Epithelial cell of proximal tubule (primary cell): ENCODE measurements at regions not wholly inside any gene's neighbourhood (a gene's known extent, or its start where the extent isn't known, plus 50 kb on each side); places are given as distances from the start of the nearest gene placed in this dataset.

Experiments
- DNase-seq: peaks from one replicate; pipeline ENCODE4 v3.0.0-alpha.2; 2011; ENCODE audit warnings: low read depth
- H3K4me3 ChIP-seq: 2 replicates; pipeline ENCODE4 v1.5.1; 2011; ENCODE audit warnings: low read depth, mild to moderate bottlenecking, low read length
- TF ChIP-seq, protein P1 (sequence below): conservative IDR thresholded peaks from 2 replicates; pipeline ENCODE4 v1.5.1; 2012; ENCODE audit warnings: low read depth, mild to moderate bottlenecking, low read length

DNA sequence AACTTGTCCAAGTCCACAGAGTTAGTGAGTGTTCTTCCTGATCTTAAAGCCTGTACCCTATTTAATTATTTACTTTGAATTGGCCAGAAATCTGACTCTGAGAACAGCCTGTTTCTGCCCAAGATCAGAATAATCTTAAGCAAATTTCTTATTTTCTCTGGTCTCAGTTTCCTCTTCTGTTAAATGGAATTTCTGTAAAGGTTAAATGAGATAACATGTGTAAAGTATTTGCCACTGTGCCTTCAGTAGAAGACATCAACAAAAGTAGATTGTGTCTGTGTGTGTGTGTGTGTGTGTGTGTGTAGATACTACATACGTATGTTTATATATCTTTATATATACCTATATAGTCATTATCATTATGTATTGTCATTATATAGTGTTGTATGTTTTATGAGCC is 124.2 kb upstream of the FGGY start:
- TF ChIP-seq, protein P1, sequence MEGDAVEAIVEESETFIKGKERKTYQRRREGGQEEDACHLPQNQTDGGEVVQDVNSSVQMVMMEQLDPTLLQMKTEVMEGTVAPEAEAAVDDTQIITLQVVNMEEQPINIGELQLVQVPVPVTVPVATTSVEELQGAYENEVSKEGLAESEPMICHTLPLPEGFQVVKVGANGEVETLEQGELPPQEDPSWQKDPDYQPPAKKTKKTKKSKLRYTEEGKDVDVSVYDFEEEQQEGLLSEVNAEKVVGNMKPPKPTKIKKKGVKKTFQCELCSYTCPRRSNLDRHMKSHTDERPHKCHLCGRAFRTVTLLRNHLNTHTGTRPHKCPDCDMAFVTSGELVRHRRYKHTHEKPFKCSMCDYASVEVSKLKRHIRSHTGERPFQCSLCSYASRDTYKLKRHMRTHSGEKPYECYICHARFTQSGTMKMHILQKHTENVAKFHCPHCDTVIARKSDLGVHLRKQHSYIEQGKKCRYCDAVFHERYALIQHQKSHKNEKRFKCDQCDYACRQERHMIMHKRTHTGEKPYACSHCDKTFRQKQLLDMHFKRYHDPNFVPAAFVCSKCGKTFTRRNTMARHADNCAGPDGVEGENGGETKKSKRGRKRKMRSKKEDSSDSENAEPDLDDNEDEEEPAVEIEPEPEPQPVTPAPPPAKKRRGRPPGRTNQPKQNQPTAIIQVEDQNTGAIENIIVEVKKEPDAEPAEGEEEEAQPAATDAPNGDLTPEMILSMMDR = no peak
- no peak for DNase-seq
- H3K4me3 ChIP-seq = no peak overlapping the region

DNA sequence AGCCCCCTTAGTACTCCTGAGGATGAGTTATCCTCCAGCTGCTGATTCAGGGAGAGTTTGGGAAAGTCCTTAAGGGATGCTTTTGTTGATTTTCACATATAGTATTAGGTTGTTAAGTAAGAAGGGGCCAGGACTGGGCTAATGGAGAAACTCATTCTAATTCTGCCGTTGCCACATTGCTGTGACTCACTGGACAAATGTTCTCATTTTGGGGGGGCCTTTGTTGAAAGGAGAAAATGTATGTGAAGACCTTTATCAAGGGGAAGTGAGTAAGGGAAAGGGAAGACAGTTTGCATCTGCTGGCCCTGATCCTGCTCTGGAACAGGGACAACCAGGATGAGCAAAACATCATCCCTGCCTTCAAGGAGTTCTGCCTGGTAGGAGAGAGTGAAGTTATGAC is 123.2 kb upstream of the FGGY start:
- no peak overlapping the region for H3K4me3 ChIP-seq
- DNase-seq = no peak
- TF ChIP-seq, protein P1 = no peak

DNA sequence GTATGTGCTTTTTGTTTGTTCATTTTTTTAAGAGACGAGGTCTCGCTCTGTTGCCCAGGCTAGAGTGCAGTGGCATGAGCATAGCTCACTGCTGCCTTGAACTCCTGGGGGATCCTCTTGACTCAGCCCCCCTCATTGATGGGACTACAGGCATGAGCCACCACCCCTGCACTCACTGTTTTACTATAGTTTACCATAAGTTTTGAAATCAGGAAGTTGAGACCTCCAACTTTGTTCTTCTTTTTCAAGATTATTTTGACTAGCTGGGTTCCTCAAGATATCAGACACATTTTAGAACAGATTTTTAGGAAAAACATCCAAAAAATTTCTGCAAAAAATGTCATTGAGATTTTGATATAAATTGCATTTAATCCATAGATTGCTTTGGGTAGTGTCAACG is 120.4 kb upstream of the FGGY start:
- H3K4me3 ChIP-seq = no peak overlapping the region
- TF ChIP-seq, protein P1 = no peak
- DNase-seq = no peak

DNA sequence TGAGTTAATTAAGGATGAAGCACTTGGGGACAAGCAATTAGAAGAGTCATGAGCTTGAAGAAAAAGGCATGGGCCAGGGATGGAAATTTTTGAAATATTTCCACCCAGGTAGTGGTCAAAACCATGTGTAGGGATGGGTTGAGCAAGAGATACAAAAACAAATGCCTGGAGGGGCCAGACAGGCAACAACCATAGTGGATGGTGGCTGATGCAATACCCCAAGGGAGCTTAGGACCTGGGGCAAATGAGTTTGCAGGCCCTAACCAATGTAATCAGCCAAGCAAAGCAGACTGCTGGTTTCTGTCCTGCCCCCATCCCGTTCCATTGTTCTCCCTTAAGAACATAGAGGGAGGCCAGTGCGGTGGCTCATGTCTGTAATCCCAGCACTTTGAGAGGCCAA is 119.1 kb upstream of the FGGY start:
- no peak for DNase-seq
- no peak overlapping the region for H3K4me3 ChIP-seq
- TF ChIP-seq, protein P1 = no peak

DNA sequence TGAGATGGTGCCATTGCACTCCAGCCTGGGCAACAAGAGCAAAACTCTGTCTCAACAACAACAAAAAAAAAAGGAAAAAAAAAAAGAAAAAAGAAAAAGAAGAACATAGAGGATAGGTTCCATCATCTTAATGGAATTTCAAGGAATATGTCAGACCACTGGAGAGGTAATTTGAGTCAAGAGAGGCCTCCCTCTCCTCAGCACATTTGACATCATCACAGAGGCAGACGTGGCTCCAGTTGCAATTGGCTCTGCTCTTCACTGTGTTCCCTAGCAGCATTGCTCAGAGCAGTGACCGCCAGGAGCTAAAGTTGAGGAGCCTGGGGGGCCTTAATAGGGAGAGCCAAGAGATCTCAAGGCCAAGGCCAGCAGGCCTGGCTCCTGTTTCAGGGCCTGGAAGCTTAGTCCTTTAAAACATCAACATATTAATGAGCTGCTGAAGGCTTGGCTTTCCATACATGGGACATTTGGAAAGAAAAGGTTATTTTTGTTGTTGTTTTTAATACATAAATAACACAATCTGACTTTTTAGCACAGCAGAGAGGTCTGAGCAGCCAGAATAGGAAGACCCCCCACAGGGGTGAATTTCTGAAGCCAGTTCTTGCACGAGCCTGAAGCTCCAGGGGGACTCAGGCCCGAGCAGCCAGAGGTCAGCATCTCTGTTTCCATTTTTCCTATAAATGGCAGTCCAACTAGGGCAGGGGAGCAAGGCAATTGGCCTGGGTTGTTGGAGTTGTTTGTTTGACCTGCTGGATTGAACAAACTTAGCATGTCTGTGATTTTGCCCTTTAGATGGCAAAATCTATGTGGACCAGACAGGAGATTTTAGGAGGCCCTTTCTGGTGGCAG is 118.3 kb upstream of the FGGY start:
- DNase-seq = no peak
- H3K4me3 ChIP-seq = no peak overlapping the region
- TF ChIP-seq, protein P1 = no peak

DNA sequence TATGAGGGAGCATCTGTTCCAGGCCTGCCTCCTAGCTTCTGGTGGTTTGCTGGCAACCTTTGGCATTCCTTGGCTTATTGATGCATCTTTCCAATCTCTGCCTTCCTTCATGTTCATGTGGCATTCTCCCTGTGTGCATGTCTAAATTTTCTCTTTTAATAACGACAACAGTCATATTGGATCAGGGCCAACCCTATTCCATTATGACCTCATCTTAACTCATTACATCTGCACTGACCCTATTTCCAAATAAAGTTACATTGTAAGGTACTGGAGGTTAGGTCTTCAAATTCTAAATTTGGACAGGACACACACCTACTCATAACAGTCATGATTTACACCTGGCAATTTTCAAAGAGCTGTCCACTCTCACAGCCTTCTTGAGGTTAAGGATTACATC is 117.2 kb upstream of the FGGY start:
- no peak for DNase-seq
- no peak overlapping the region for H3K4me3 ChIP-seq
- TF ChIP-seq, protein P1 = no peak

DNA sequence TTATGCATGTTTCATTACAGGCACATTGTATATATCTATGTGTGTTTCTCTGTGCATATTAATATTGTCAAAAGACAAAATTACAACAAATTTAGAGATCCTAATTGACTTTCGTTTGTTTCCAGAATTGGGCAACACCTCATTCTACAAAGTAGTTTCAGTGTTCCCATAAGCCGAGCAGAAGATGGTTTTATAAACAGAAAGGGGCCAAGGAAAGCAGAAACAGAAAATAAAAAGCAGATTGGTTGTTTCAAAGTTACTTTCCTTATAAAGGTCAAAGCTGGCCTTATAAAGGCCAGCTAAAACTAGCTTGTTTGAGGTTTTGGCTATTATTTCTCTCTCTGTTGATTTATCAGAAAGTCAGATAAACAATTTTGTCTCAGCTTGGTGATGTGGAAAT is 116.2 kb upstream of the FGGY start:
- no peak overlapping the region for H3K4me3 ChIP-seq
- DNase-seq = no peak
- TF ChIP-seq, protein P1 = no peak
